DND-41 (cell line): ENCODE measurements at regions not wholly inside any gene's neighbourhood (a gene's known extent, or its start where the extent isn't known, plus 50 kb on each side); places are given as distances from the start of the nearest gene placed in this dataset.

Source experiments
- ATAC-seq: fragments of 200-7000 bp; cut with Tn5 transposase; 3 replicates; pipeline ENCODE4 v1.9.1; 2021; ENCODE audit warnings: low read depth; ENCODE audit not compliant: insufficient read depth
- DNase-seq: peaks from one replicate; pipeline ENCODE4 v3.0.0-alpha.2; 2020
- H2AFZ ChIP-seq: 2 replicates; pipeline ENCODE4 v1.6.0; 2012; ENCODE audit warnings: low read depth, low read length
- H3K27ac ChIP-seq: 2 replicates; pipeline ENCODE4 v1.5.1; 2012; ENCODE audit warnings: low read length, inconsistent platforms
- H3K27me3 ChIP-seq: fragments of 200-600 bp; sonication (generic); 2 replicates; pipeline ENCODE4 v1.6.0; 2012; ENCODE audit warnings: low read length, mild to moderate bottlenecking, inconsistent platforms; ENCODE audit not compliant: insufficient read depth, poor library complexity
- H3K36me3 ChIP-seq: 2 replicates; pipeline ENCODE4 v1.5.1; 2012; ENCODE audit warnings: low read length, inconsistent platforms; ENCODE audit not compliant: insufficient read depth
- H3K4me1 ChIP-seq: 2 replicates; pipeline ENCODE4 v1.5.1; 2012; ENCODE audit warnings: mild to moderate bottlenecking, low read length; ENCODE audit not compliant: insufficient read depth
- H3K4me2 ChIP-seq: 2 replicates; pipeline ENCODE4 v1.6.0; 2012; ENCODE audit warnings: mild to moderate bottlenecking, moderate library complexity, low read length, inconsistent platforms; ENCODE audit not compliant: insufficient read depth
- H3K4me3 ChIP-seq, 2 experiments: fragments of 200-600 bp in 1 of 2; shearing (Covaris generic) in 1 of 2; 2 replicates each; pipeline ENCODE4 v1.5.1; 2012 to 2016; ENCODE audit warnings: inconsistent platforms in 2 of 2, low read length in 2 of 2, mild to moderate bottlenecking in 2 of 2, low read depth in 1 of 2, moderate library complexity in 1 of 2
- H3K79me2 ChIP-seq: 2 replicates; pipeline ENCODE4 v1.6.0; 2012; ENCODE audit warnings: low read length, inconsistent platforms; ENCODE audit not compliant: insufficient read depth
- H3K9ac ChIP-seq: 2 replicates; pipeline ENCODE4 v1.6.0; 2012; ENCODE audit warnings: low read depth, mild to moderate bottlenecking, inconsistent platforms, low read length, moderate library complexity
- H3K9me3 ChIP-seq: 2 replicates; pipeline ENCODE4 v1.5.1; 2012; ENCODE audit warnings: low read length, moderate library complexity, mild to moderate bottlenecking, inconsistent platforms; ENCODE audit not compliant: insufficient read depth, severe bottlenecking
- H4K20me1 ChIP-seq: 2 replicates; pipeline ENCODE4 v1.6.0; 2012; ENCODE audit warnings: low read length; ENCODE audit not compliant: insufficient read depth
- EZH2 ChIP-seq: IDR thresholded peaks from 3 replicates; pipeline ENCODE4 v1.6.1; 2012; ENCODE audit warnings: borderline replicate concordance, low read depth, mild to moderate bottlenecking, moderate library complexity, low read length, inconsistent platforms; ENCODE audit not compliant: severe bottlenecking
- TF ChIP-seq, protein P1 (sequence below): IDR thresholded peaks from 2 replicates; pipeline ENCODE4 v1.5.1; 2012; ENCODE audit warnings: borderline replicate concordance, low read length, moderate library complexity, mild to moderate bottlenecking; ENCODE audit not compliant: poor library complexity, severe bottlenecking; ENCODE audit errors: extremely low read depth

DNA sequence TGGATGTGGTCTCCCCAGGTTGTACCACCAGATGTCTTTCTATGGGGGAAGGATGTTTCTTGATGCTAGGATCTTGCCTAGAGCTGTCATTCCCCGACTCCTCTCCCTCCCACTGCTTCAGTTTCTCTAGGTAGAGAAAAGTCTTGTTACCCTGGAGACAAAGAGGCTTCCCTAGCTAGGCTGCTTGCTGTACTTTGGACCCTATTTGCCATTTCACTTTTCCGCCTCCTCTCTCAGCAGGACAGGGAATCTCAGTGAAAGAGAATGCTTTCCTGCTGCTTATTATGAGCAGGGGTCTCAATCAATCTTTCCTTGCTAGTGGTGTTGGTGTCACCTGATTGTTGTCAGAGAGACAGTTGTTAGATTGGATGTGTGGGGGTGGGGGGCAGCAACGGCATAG is 818.8 kb upstream of the GYPC start:
- Histone ChIP-seq H3K79me2 (no peaks in the 10 kb centered on the region), H3K4me1 (no peaks in the 10 kb centered on the region), H3K9ac (no peak overlapping the region), H3K4me2 (no peak overlapping the region), H2AFZ (no peak overlapping the region), H3K36me3 (no peaks in the 10 kb centered on the region), H3K27ac (no peak overlapping the region), H3K9me3 (no peaks in the 10 kb centered on the region), H3K4me3 (no peak overlapping the region), H4K20me1 (no peaks in the 10 kb centered on the region), H3K27me3 (no peaks in the 10 kb centered on the region)
- DNase-seq (no peak), ATAC-seq (no peak)
- no peak for TF ChIP-seq EZH2
- TF ChIP-seq, protein P1, sequence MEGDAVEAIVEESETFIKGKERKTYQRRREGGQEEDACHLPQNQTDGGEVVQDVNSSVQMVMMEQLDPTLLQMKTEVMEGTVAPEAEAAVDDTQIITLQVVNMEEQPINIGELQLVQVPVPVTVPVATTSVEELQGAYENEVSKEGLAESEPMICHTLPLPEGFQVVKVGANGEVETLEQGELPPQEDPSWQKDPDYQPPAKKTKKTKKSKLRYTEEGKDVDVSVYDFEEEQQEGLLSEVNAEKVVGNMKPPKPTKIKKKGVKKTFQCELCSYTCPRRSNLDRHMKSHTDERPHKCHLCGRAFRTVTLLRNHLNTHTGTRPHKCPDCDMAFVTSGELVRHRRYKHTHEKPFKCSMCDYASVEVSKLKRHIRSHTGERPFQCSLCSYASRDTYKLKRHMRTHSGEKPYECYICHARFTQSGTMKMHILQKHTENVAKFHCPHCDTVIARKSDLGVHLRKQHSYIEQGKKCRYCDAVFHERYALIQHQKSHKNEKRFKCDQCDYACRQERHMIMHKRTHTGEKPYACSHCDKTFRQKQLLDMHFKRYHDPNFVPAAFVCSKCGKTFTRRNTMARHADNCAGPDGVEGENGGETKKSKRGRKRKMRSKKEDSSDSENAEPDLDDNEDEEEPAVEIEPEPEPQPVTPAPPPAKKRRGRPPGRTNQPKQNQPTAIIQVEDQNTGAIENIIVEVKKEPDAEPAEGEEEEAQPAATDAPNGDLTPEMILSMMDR, result no peak

DNA sequence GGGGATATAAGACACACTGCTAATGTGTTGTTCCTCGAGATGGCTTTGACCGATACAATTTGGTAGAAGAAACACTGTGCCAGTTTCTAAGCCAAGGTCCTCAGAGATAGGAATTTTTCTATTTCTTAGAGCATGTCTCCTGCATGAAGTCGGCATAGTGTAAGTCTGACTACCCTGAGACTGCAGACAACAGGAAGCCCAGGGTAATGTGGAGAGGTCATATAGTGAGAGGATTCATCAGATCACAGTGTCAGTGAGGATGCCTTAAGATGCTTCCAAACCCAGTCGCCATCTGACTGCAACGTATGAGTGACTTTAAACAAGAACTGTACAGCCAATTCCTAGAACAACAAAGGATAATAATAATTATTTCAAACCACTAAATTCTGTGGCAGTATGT is 818.3 kb upstream of the GYPC start:
- DNase-seq, result no peak
- TF ChIP-seq EZH2, result no peak
- TF ChIP-seq, protein P1, result no peak
- Histone ChIP-seq H3K9ac (no peak overlapping the region), H2AFZ (no peak overlapping the region), H3K4me3 (no peak overlapping the region), H3K79me2 (no peaks in the 10 kb centered on the region), H4K20me1 (no peaks in the 10 kb centered on the region), H3K27ac (no peak overlapping the region), H3K4me1 (no peaks in the 10 kb centered on the region), H3K36me3 (no peaks in the 10 kb centered on the region), H3K27me3 (no peaks in the 10 kb centered on the region), H3K4me2 (no peak overlapping the region), H3K9me3 (no peaks in the 10 kb centered on the region)
- no peak for ATAC-seq

DNA sequence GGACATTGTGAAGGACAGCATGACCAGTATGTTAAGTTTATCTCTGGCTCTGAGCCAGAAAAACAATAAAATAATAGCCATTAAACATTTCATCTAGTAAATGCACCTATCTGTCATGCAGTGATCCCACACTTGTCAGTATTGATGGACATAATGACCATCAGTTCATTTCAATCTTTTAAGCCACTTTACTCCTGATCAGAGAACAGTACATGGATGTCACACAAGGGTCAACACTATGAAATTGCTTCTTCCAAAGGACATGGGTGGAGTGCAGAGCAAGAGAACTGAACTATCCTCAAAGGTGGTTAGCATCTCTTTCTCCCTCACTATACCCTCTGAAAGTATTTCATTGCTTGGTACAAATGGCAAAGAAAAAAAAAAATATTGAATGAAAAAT is 816.0 kb upstream of the GYPC start:
- no peak for TF ChIP-seq EZH2
- TF ChIP-seq, protein P1, result no peak
- Histone ChIP-seq H3K4me1 (no peaks in the 10 kb centered on the region), H3K4me3 (no peak overlapping the region), H4K20me1 (no peaks in the 10 kb centered on the region), H3K79me2 (no peaks in the 10 kb centered on the region), H3K27me3 (no peaks in the 10 kb centered on the region), H3K4me2 (no peak overlapping the region), H3K9me3 (no peaks in the 10 kb centered on the region), H3K27ac (no peak overlapping the region), H3K36me3 (no peaks in the 10 kb centered on the region), H3K9ac (no peak overlapping the region), H2AFZ (no peak overlapping the region)
- DNase-seq, result no peak
- no peak for ATAC-seq

DNA sequence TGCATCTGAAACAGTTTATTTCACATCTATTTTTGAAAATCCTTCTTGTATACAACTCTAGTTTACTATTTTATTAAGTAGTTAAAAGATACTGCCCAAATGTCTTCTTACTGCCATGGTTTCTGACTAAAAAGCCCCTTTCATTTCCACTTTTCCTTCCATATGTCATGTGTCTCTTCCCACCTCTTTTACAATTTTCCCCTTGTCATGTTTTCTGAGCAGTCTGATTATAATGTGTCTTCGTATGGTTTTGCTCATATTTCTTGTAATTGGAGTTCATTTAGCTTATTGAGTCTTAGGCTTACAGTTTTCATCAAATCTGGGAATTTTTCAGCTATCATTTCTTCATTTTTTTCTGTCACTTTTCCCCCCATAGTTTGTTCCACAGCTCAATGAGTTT is 813.9 kb upstream of the GYPC start:
- ATAC-seq, result no peak
- H2AFZ ChIP-seq, result no peak overlapping the region

More for the DNA sequence above, 813.9 kb upstream of the GYPC start:
- Histone ChIP-seq H3K4me3 (no peak overlapping the region), H3K79me2 (no peaks in the 10 kb centered on the region), H3K4me1 (no peaks in the 10 kb centered on the region), H3K27me3 (no peaks in the 10 kb centered on the region), H3K9ac (no peak overlapping the region), H3K36me3 (no peaks in the 10 kb centered on the region), H4K20me1 (no peaks in the 10 kb centered on the region), H3K27ac (no peak overlapping the region), H3K9me3 (no peaks in the 10 kb centered on the region), H3K4me2 (no peak overlapping the region)
- TF ChIP-seq EZH2, result no peak
- TF ChIP-seq, protein P1, result no peak
- DNase-seq, result no peak
